Kidney capillary endothelial cell (primary cell): ENCODE measurements at regions not wholly inside any gene's neighbourhood (a gene's known extent, or its start where the extent isn't known, plus 50 kb on each side); places are given as distances from the start of the nearest gene placed in this dataset.
"Not testable (repeated sequence)": the region's sequence is repeated elsewhere in the genome, so short reads cannot be mapped to it uniquely, and the experiment has no call there.

Experiments
- DNase-seq: peaks from one replicate; pipeline ENCODE4 v3.0.0-alpha.2; 2018; ENCODE audit warnings: low spot score

- no peak for DNase-seq
Observed at GRCh38 chr12:19771858-19772257, 332.6 kb downstream of the AEBP2 start.

GRCh38 chr12:19772776-19773175 lies 333.5 kb downstream of the AEBP2 start:
- DNase-seq: no peak

GRCh38 chr12:19775241-19775640 lies 335.9 kb downstream of the AEBP2 start:
- no peak for DNase-seq

GRCh38 chr12:19775976-19776375 lies 336.7 kb downstream of the AEBP2 start:
- DNase-seq: not testable (repeated sequence)

- peak; percentile 20 for DNase-seq
Observed at GRCh38 chr12:19778172-19778571, 338.9 kb downstream of the AEBP2 start.

GRCh38 chr12:19778797-19779196 lies 339.5 kb downstream of the AEBP2 start:
- DNase-seq: no peak

GRCh38 chr12:19779395-19780056 lies 340.2 kb downstream of the AEBP2 start:
- DNase-seq: no peak

- no peak for DNase-seq
Observed at GRCh38 chr12:19780460-19780859, 341.2 kb downstream of the AEBP2 start.

- DNase-seq: no peak
Observed at GRCh38 chr12:19783547-19784444, 344.5 kb downstream of the AEBP2 start.

GRCh38 chr12:19792028-19792427 lies 352.7 kb downstream of the AEBP2 start:
- no peak for DNase-seq

GRCh38 chr12:19794116-19794515 lies 354.8 kb downstream of the AEBP2 start:
- DNase-seq: no peak

- DNase-seq: peak; percentile 36
Observed at GRCh38 chr12:19799216-19799615, 359.9 kb downstream of the AEBP2 start.

- DNase-seq: no peak
Observed at GRCh38 chr12:19799895-19800602, 360.8 kb downstream of the AEBP2 start.

- no peak for DNase-seq
Observed at GRCh38 chr12:19800884-19801283, 361.6 kb downstream of the AEBP2 start.

GRCh38 chr12:19801941-19802340 lies 362.6 kb downstream of the AEBP2 start:
- no peak for DNase-seq

GRCh38 chr12:19802915-19803314 lies 363.6 kb downstream of the AEBP2 start:
- no peak for DNase-seq

GRCh38 chr12:19804737-19805136 lies 365.4 kb downstream of the AEBP2 start:
- DNase-seq: no peak

GRCh38 chr12:19808371-19808770 lies 369.1 kb downstream of the AEBP2 start:
- no peak for DNase-seq

GRCh38 chr12:19810213-19810612 lies 370.9 kb downstream of the AEBP2 start:
- no peak for DNase-seq

GRCh38 chr12:19811922-19812321 lies 372.6 kb downstream of the AEBP2 start:
- no peak for DNase-seq

- no peak for DNase-seq
Observed at GRCh38 chr12:19819231-19819630, 379.9 kb downstream of the AEBP2 start.

- no peak for DNase-seq
Observed at GRCh38 chr12:19822476-19822875, 383.2 kb downstream of the AEBP2 start.

- not testable (repeated sequence) for DNase-seq
Observed at GRCh38 chr12:19823326-19823725, 384.0 kb downstream of the AEBP2 start.
